ENCODE measurements at regions not wholly inside any gene's neighbourhood (a gene's known extent, or its start where the extent isn't known, plus 50 kb on each side); places are given as distances from the start of the nearest gene placed in this dataset.

DNA sequence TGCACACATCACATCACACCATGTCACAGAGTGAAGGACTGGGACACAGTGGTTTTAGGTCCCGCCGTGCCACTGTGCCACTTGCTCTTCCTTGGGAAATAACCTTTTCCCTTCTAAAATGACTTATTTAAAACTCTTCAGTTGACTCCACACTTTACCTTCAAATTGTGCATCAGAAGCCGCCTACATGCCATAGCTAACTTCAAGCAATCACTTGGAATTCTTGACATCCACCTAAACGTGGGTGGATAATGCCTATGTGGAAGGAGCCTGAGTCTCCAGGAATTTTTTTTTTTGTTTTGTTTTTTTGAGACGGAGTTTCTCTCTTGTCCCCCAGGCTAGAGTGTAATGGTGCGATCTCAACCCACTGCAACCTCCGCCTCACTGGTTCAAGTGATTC lies 777.4 kb upstream of the TENM3 start:
- TF ChIP-seq NR3C1 (CRISPR knock-in tag; IDR thresholded peaks at IDR 0.05) (no peak), CEBPB (IDR thresholded peaks at IDR 0.05; ENCODE audit: borderline replicate concordance, low read depth, low read length) (no peak), ZKSCAN1 (IDR thresholded peaks at IDR 0.05; ENCODE audit: low read length) (no peak), BHLHE40 (IDR thresholded peaks at IDR 0.05; ENCODE audit: low read length) (no peak), POLR2A (IDR thresholded peaks at IDR 0.05; ENCODE audit: insufficient read depth in 1 of 2, low read depth in 2 of 2, low read length in 2 of 2) (no peak), ZNF256 (CRISPR knock-in tag; conservative IDR thresholded peaks at IDR 0.05) (no peak), PRPF4 (IDR thresholded peaks at IDR 0.05; ENCODE audit: low read depth, low read length, poor library complexity, severe bottlenecking) (no peak), MIER3 (CRISPR knock-in tag; IDR thresholded peaks at IDR 0.05; ENCODE audit: borderline replicate concordance) (no peak), RFX5 (IDR thresholded peaks at IDR 0.05; ENCODE audit: low read depth, low read length) (no peak), FOSL2 (CRISPR knock-in tag; IDR thresholded peaks at IDR 0.05) (no peak), ZBTB7A (CRISPR knock-in tag; IDR thresholded peaks at IDR 0.05) (no peak)
- TF ChIP-seq, protein P1, sequence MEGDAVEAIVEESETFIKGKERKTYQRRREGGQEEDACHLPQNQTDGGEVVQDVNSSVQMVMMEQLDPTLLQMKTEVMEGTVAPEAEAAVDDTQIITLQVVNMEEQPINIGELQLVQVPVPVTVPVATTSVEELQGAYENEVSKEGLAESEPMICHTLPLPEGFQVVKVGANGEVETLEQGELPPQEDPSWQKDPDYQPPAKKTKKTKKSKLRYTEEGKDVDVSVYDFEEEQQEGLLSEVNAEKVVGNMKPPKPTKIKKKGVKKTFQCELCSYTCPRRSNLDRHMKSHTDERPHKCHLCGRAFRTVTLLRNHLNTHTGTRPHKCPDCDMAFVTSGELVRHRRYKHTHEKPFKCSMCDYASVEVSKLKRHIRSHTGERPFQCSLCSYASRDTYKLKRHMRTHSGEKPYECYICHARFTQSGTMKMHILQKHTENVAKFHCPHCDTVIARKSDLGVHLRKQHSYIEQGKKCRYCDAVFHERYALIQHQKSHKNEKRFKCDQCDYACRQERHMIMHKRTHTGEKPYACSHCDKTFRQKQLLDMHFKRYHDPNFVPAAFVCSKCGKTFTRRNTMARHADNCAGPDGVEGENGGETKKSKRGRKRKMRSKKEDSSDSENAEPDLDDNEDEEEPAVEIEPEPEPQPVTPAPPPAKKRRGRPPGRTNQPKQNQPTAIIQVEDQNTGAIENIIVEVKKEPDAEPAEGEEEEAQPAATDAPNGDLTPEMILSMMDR (CRISPR knock-in tag; IDR thresholded peaks at IDR 0.05) = no peak
- TF ChIP-seq, protein P2, sequence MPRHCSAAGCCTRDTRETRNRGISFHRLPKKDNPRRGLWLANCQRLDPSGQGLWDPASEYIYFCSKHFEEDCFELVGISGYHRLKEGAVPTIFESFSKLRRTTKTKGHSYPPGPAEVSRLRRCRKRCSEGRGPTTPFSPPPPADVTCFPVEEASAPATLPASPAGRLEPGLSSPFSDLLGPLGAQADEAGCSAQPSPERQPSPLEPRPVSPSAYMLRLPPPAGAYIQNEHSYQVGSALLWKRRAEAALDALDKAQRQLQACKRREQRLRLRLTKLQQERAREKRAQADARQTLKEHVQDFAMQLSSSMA (CRISPR knock-in tag; IDR thresholded peaks at IDR 0.05) = no peak

Data from HepG2 (cell line).